ENCODE measurements at regions not wholly inside any gene's neighbourhood (a gene's known extent, or its start where the extent isn't known, plus 50 kb on each side); places are given as distances from the start of the nearest gene placed in this dataset.

GRCh38 chrX:42946544-42947194 is 168.7 kb upstream of the PPP1R2C start:
- DNase-seq: no peak

- peak; percentile 49 for DNase-seq
Measured at GRCh38 chrX:42948723-42949657, 171.0 kb upstream of the PPP1R2C start.

DNA sequence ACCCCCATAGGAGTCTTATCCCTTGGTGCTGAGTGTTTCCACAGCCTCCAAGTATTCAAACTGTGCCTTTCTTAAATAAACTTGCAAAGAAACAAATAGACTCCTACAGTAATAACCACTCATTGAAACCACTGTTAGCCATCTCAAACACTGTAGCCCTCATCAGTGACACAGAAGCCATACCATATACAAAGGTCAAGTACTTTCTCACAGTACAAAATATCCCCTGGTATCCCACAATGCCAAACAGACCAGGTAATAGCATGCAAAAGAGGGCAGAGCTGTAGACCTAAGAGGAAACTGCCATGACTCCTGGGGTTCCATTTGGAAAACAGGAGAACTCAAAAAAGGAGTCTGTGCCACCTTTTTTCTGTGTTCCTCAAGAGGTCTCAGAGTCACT is 173.8 kb upstream of the PPP1R2C start:
- DNase-seq: no peak

DNA sequence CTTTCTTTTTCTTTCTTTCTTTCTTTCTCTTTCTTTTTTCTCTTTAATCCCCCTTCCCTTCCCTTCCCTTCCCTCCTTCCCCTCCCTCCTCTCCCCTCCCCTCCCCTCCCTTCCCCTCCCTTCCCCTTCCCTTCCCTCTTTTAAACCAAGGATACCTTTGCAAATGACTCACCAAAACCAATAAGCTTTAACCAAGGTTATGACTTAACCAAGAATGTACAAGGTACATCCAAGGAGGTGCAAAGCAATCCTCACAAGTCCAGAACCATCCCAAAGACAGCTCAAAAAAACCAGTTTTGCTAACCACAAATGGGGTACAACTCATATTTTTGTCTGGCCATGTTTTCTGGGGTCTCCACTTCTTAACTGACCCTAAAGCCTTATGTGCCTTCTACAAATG is 174.7 kb upstream of the PPP1R2C start:
- DNase-seq: no peak

GRCh38 chrX:42954880-42955279 is 176.9 kb upstream of the PPP1R2C start:
- DNase-seq: no peak

- DNase-seq: no peak
Measured at GRCh38 chrX:42955349-42955748, 177.4 kb upstream of the PPP1R2C start.

DNA sequence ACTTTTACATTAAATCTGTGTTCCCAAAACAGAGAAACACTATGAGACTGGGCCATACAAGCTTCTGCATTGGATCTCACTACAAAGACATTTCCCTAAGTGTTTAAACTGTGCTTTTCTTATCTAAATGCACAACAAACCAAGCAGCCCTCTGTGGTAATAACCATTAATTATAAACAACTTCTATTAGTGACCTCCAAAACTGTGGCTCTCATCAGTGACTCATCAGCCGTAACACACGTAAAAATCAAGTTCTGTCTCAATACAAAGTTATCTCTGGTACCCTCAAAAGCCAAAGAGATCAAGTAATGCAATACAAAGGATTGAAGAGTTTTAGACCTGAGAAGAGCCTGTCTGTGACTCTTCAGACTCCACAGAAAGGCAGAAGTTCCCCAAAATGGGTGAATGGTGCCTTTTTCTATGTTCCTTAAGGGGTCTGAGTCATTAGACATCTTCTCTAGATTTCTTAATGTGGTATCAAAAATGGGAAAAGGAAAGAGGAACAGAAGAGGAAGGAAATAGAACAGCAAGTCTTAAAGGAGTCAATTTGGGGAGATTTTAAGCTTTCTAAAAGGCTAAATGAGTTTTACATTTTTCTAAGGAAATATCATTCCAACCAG is 189.8 kb upstream of the PPP1R2C start:
- DNase-seq: no peak

DNA sequence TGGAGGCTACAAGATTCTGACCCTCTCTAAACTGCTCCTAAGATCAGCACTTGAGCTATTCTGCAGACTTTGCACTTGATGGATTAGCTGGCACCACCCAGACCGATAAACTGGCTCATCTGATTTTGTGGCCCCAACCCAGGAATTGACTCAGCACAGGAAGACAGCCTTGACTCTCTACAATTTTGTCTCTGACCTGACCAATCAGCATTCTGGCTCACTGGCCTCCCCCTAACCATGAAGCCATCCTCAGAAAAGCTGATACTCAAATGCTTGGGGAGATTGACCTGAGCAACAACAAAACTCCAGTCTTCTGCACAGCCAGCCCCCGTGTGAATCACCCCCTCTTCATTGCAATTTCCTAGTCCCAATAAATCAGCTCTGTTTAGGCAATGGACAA is 195.4 kb upstream of the PPP1R2C start:
- DNase-seq: no peak

- no peak for DNase-seq
Measured at GRCh38 chrX:42975906-42976305, 197.9 kb upstream of the PPP1R2C start.

DNA sequence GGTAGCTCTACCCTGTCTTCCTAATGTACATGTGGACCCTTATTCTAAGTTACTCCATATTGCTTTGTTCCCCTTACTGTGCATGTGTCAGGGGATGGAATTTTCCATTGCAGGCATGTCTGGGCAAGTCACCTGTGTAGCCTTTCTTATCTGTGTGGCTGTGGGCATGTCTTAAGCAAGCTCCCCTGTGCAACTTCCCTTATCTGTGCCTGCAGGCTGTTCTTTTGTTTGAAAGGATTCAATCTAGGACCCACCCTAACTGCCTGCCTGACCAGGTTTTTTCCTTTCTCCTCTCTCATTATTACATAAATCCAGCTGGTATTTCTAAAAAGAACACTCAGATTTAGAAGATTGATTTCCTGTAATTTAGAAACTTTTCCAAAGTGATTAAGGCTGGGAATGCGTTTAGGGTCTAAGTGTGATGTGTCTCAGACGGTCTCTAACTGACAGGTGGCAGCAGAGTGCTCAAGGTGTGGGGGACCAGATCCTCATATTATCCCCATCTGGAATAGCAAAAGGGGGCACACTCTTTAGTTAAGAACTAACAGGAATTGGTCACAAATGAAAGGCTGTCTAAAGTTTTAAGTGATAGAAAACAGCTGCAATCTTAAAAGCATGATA is 198.9 kb upstream of the PPP1R2C start:
- DNase-seq: no peak

DNA sequence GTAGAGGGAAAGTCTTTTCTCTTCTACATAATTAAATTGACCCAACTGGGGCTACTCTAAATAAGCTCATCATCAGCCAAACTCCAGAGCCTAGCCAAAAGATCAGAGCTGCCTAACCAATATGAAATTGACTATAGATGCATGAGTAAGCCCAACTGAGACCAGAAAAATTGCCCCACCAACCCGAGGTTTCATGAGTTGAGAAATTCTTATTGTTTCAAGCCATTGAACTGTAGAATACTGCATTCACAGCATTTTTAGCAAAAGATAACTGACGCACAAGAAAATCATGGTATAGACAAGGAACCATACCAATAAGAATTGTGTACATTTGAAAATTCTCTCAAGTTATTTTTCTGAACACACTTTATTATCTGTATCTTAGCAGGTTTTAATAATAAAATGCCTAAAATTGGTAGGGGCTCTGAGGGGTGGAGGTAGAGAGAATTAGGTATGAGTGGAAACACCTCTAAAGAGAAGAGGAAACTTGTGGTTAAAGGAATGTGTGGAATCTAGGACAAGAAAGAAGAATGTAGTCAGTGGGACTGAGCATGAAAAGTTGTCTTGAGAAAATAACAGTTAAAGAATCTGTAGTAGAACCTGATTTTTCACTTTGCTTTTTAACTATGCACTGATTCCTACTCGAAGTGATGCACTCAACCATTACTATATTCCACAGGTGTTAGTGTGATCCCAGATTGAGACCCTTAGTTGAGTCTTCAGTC is 200.9 kb upstream of the PPP1R2C start:
- DNase-seq: no peak

GRCh38 chrX:42988700-42989099 is 210.7 kb upstream of the PPP1R2C start:
- no peak for DNase-seq

DNA sequence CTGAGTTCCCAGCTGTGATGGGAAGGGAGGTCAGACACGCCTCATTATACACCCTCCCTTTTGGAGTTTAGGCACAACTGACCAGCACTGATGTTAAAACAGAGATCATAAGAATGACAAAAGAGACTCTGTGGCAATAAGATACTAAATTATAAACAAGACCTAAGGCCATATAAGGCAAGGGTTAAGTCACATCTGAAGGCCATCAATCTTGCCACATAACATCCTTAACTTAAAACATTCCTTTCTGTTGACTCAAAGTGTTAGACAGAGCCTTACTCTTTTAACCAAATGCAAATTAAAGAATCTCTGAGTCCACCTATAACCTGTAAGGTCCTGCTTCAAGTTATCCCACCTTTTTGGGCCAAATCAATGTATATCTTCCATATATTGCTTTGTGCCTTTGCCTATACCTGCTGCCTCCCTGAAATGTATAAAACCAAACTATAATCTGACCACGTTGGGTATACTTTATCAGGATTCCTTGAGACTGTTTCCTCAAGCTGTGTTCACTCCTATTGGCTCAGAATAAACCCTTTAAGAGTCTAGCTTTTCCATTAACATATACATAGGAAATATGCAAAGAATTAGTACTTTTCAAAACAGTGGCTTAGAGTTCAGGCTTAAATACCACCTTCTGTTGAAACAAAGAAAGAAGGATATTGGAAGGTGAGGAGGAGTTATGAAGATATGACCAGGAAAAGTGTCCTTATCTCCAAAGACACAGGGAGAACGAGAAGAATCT is 214.4 kb upstream of the PPP1R2C start:
- DNase-seq: no peak

DNA sequence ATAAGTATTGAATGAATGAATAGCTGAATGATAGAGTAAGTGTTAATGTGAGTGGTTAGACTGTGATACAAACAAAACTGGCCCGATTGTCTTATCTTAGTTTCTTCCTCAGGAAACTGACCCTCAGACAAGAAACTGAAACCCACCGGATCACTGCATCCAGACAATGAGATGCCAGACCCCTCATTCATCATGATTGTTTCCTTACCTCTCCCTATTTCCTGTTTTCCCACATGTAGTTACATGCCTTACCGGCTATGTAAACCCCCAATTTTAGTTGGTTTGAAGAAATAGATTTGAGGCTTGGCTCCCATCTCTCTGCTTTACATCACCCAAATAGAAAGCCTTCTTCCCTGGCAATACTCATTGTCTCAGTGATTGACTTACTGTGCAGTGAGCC is 218.9 kb upstream of the PPP1R2C start:
- no peak for DNase-seq

DNA sequence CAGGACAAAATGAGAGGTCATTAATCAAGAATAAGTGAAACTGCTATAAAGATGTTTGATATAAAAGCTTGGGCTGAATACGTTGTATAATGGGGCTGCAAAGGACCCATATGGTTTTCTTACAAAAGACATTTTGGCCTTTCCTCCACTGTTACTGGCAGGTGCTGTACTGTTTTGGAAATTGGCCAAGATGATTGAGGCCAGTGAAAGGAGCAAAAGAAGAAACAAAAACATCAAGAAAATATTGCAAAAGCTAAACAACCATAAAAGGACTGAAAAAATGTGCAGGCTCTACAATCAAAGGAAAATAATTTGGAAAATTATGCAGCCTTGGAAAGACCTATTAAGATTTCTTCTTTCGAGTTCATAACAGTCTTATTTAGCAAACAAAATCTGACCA is 222.2 kb upstream of the PPP1R2C start:
- DNase-seq: no peak

DNA sequence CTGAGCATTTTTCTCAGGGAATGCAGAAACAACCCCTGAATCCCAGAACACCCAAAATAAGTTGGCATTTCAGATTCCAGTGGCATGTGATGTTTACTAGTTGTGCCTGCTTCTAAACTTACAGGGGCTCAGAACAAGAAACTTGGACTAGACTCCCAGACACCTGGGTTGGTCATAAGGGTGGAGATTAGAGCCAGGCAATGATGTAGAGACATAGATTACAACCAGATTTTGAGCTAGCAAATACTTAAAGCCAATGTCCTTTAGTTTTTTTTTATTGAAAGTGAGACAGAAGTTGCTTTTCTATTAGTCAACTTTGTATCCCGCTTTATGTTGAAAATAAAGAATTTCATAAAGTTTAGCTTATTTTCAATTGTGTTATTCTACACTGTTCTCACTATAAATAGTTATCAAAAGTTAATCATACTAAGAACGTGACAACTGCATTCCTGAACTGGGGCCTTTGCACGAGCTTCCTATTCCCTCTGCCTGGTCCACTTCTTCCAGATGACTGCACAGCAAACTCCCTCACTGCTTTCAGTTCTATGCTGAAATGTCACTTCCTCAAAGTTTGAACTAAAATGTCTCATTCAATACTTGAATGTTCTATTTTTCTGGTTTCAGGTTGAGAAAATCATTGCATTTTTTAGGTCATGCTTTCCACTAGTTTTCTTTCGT is 224.7 kb upstream of the PPP1R2C start:
- no peak for DNase-seq

- no peak for DNase-seq
Measured at GRCh38 chrX:43003204-43003565, 225.2 kb upstream of the PPP1R2C start.

DNA sequence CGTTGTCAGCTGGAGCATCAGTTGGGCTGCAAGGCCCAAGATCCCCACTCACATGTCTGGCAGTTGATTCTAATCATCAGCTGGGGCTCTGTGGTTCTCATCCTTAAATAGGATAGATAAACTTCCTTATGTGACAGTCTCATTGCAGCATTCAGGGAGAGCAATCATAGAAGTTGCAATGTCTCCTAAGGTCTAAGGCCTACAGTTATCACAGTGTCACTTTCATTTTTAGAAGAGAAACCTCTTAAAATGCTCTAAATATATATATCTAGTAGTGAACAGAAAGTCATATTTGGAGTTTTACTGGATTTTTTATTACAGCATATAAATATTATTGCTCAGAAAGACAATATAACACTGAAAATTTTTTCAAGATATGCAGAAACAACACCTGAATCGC is 226.0 kb upstream of the PPP1R2C start:
- DNase-seq: no peak

- DNase-seq: no peak
Measured at GRCh38 chrX:43005561-43005960, 227.6 kb upstream of the PPP1R2C start.

DNA sequence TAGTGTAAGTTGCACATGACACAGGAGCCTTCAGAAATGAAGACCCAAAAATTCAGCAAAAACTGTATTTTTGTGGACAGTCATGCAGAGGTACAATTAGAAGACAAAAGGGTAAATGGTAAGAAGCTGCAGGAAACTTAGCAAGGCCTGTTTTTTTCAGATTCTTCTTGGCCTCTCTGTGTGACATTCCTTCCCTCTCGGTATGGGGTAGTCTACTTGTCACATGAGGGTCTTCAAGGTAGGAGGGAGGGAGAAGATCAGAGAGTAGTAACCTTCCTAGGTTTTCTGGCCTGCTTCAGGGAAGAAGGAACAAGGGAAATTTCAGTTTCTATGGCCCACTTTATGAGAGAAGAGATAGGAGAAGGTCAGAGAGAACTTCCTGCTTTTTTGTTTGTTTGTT is 230.4 kb upstream of the PPP1R2C start:
- no peak for DNase-seq

DNA sequence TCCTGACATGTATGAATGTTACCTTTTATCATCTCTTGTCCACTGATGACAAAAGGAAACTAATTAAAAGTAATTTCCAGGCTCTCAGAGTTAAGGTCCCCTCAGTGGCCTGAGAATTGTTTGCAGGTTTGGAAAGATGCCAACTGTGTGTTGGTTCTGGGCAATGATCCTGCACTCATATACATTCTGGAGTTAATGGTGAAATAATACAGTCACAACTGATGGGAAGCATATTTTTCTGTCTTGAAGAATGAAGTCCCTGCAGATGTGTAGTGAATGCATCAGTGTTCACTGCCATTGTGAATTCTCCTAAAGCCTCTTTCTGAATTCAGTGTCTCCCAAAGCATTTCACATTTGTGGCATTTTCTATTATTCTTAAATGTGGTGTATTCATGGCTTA is 238.1 kb upstream of the PPP1R2C start:
- no peak for DNase-seq

DNA sequence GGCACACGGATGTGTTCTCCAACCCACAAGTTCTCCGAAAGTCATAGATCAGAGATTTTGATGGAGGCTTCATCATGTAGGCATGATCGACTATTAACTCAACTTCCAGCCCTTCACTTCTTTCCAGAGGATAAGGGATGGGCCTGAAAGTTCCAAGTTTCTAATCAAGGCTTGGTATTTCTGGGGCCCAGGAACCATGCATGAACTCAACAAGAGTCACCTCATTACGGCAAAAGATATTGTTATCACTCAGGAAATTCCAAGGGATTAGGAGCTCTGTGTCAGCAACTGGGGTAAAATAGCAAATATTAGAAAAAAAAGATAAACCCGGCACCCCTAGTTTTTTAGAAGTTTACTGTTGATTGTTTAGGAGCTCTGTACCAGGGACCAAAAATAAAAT is 240.1 kb upstream of the PPP1R2C start:
- DNase-seq: no peak

Data from activated gamma-delta T cell treated with Interleukin-2 at 50 U/mL for 16 hours (primary cell).